ENCODE measurements at regions not wholly inside any gene's neighbourhood (a gene's known extent, or its start where the extent isn't known, plus 50 kb on each side); places are given as distances from the start of the nearest gene placed in this dataset.
A peak's percentile ranks its signal among the peaks of the same experiment; 100 is the strongest.

DNA sequence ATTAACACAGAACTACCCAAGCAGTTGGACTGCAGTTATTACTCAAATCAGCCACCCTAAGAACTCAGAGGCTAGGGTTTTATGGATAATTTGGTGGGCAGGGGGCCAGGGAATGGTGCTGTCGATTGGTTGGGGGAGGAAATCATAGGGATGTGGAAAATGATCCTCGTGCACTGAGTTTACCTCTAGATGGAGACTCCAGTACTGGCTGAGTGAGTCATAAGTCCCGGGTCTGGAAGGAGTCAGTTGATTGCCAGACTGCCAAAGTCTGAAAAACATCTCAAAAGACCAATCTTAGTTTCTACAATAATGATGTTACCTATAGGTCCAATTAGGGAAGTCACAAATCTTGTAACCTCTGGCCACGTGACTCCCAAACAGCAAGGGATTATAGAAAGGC lies 257.5 kb upstream of the PRMT6 start:
- peak; percentile 15 for DNase-seq (ENCODE audit: low read depth, low spot score)
- TF ChIP-seq, protein P1, sequence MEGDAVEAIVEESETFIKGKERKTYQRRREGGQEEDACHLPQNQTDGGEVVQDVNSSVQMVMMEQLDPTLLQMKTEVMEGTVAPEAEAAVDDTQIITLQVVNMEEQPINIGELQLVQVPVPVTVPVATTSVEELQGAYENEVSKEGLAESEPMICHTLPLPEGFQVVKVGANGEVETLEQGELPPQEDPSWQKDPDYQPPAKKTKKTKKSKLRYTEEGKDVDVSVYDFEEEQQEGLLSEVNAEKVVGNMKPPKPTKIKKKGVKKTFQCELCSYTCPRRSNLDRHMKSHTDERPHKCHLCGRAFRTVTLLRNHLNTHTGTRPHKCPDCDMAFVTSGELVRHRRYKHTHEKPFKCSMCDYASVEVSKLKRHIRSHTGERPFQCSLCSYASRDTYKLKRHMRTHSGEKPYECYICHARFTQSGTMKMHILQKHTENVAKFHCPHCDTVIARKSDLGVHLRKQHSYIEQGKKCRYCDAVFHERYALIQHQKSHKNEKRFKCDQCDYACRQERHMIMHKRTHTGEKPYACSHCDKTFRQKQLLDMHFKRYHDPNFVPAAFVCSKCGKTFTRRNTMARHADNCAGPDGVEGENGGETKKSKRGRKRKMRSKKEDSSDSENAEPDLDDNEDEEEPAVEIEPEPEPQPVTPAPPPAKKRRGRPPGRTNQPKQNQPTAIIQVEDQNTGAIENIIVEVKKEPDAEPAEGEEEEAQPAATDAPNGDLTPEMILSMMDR (IDR thresholded peaks at IDR 0.05; ENCODE audit: low read depth, low read length), result no peak
- no peak overlapping the region for H3K4me3 ChIP-seq (ENCODE audit: low read depth, low read length)
- in situ Hi-C loops (cut with HindIII; ENCODE audit: low sequenced_read_pairs), result no loop called here

DNA sequence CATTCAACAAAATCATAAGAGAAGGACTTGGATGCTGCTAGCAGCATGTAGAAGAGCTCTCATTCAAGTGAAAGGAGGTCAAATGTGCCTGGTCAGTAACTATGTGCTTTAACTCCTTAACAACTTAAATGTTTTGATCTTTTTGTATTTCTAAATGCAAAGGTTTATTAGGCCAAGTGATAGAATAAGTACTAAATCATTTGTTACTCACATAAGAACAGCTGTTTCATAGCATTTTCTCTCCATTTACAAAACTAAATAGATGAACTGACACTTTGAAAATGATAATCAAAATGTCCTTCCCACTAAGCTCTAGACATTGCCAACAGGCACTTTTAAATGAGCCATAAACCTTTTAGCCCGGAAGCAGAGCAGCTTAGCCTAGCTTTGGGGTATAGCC lies 254.3 kb upstream of the PRMT6 start:
- H3K4me3 ChIP-seq (ENCODE audit: low read depth, low read length), result no peak overlapping the region
- no peak for DNase-seq (ENCODE audit: low read depth, low spot score)
- in situ Hi-C loops (cut with HindIII; ENCODE audit: low sequenced_read_pairs), result no loop called here
- TF ChIP-seq, protein P1 (IDR thresholded peaks at IDR 0.05; ENCODE audit: low read depth, low read length), result no peak

DNA sequence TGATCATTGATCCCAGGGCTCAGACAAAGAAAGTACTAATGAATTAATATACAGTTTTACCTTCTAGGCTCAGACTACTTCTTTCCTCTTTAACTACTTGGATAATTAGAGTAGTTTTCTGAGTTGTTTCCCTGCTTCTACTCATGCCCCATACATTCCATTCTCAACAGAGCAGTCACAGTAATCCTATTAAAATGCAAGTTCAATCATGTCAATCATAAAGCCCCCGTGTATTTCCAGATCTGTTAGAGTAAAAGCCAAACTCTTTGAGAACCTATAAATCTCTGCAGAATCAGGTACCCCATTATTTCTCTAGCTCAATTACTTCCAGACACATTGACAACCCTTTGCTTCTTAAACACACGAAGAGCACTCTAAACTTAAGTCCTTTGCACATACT lies 242.1 kb upstream of the PRMT6 start:
- TF ChIP-seq, protein P1 (IDR thresholded peaks at IDR 0.05; ENCODE audit: low read depth, low read length), result no peak
- no peak overlapping the region for H3K4me3 ChIP-seq (ENCODE audit: low read depth, low read length)
- in situ Hi-C loops (cut with HindIII; ENCODE audit: low sequenced_read_pairs), result no loop called here
- DNase-seq (ENCODE audit: low read depth, low spot score), result no peak

DNA sequence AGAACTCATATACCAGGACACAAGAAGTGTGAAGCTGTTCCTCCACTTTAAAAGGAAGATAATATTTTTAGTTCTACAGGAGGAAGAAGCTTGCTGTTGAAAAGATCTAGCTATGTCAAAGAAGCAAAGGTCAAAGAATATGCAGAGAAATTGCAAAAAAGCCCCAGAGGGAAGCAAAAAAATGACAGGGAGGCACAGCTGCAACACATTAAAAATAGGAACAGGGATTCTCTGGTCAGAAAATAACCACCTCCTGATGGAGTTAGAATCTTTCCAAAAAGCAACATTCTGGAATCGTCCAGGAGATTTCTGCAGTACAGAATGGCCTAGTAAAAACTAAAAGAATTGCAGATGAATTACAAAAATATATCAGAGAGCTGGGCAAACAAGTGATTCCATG lies 238.9 kb upstream of the PRMT6 start:
- no peak overlapping the region for H3K4me3 ChIP-seq (ENCODE audit: low read depth, low read length)
- in situ Hi-C loops (cut with HindIII; ENCODE audit: low sequenced_read_pairs), result no loop called here
- no peak for DNase-seq (ENCODE audit: low read depth, low spot score)
- TF ChIP-seq, protein P1 (IDR thresholded peaks at IDR 0.05; ENCODE audit: low read depth, low read length), result no peak

DNA sequence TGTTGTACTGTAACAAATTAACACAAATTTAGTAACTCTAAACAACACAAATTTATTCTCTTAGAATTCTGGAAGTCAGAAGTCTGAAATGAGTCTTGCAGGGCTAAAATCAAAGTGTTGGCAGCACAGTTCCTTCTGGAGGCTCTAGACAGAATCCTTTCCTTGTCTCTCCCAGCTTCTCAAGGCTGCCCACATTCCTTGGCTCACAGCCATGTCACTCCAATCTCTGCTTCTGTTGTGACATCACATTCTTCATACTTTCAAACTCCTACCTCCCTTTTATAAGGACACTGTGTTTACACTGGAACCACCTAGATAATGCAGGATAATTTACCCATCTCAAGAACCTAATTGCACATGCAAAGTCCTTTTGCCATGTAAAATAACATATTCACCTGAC lies 225.0 kb upstream of the PRMT6 start:
- in situ Hi-C loops (cut with HindIII; ENCODE audit: low sequenced_read_pairs), result no loop called here
- TF ChIP-seq, protein P1 (IDR thresholded peaks at IDR 0.05; ENCODE audit: low read depth, low read length), result no peak
- H3K4me3 ChIP-seq (ENCODE audit: low read depth, low read length), result no peak overlapping the region
- no peak for DNase-seq (ENCODE audit: low read depth, low spot score)

DNA sequence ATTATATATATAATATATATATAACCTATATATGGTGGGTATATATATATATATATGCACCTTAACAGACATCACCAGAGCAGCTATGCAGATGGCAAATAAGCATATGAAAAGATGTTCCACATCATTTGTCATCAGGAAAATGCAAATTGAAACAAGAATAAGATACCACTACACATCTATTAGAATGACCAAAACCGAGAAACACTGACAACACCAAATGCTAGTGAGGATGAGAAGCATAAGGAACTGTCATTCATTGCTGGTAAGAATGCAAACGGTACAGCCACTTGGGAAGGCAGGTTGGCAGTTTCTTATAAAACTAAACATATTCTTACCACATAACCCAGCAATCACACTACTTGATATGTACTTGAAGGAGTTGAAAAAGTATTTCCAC lies 219.8 kb upstream of the PRMT6 start:
- in situ Hi-C loops (cut with HindIII; ENCODE audit: low sequenced_read_pairs), result no loop called here
- TF ChIP-seq, protein P1 (IDR thresholded peaks at IDR 0.05; ENCODE audit: low read depth, low read length), result no peak
- H3K4me3 ChIP-seq (ENCODE audit: low read depth, low read length), result no peak overlapping the region
- no peak for DNase-seq (ENCODE audit: low read depth, low spot score)

DNA sequence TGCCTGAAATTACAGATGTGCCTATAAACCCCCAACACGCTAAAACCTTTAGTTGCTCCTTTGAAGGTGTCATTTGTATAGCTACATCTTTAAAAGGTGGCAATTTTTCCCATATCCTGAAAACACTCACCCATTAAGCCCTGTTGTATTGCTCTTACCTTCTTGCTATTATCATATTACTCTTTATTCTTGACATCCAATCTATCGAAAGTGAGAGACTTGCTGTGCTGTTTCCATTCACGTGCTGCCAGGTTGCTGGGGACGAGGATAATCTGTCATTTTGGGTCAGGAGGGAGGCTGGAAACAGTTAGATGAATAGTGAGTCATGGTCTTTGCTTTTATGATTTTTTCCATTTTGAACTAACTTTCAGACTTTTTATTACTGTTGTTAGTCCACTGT lies 213.0 kb upstream of the PRMT6 start:
- H3K4me3 ChIP-seq (ENCODE audit: low read depth, low read length), result no peak overlapping the region
- in situ Hi-C loops (cut with HindIII; ENCODE audit: low sequenced_read_pairs), result no loop called here
- no peak for DNase-seq (ENCODE audit: low read depth, low spot score)
- TF ChIP-seq, protein P1 (IDR thresholded peaks at IDR 0.05; ENCODE audit: low read depth, low read length), result no peak

All from astrocyte of the spinal cord (primary cell).